OCI-LY1 (cell line): ENCODE measurements at regions not wholly inside any gene's neighbourhood (a gene's known extent, or its start where the extent isn't known, plus 50 kb on each side); places are given as distances from the start of the nearest gene placed in this dataset.

Experiments used
- EZH2 ChIP-seq: fragments of 200-600 bp; sonication (generic), shearing (Covaris generic); IDR thresholded peaks from 2 replicates; pipeline ENCODE4 v1.8.0; 2017; ENCODE audit warnings: borderline replicate concordance, mixed run types, mild to moderate bottlenecking, antibody characterized with exemption, low read length, moderate library complexity, mixed read lengths
- TF ChIP-seq, protein P1 (sequence below): fragments of 200-600 bp; sonication (generic), shearing (Covaris generic); IDR thresholded peaks from 2 replicates; pipeline ENCODE4 v1.5.1; 2017; ENCODE audit warnings: mild to moderate bottlenecking, antibody characterized with exemption, low read length, moderate library complexity, mixed read lengths

DNA sequence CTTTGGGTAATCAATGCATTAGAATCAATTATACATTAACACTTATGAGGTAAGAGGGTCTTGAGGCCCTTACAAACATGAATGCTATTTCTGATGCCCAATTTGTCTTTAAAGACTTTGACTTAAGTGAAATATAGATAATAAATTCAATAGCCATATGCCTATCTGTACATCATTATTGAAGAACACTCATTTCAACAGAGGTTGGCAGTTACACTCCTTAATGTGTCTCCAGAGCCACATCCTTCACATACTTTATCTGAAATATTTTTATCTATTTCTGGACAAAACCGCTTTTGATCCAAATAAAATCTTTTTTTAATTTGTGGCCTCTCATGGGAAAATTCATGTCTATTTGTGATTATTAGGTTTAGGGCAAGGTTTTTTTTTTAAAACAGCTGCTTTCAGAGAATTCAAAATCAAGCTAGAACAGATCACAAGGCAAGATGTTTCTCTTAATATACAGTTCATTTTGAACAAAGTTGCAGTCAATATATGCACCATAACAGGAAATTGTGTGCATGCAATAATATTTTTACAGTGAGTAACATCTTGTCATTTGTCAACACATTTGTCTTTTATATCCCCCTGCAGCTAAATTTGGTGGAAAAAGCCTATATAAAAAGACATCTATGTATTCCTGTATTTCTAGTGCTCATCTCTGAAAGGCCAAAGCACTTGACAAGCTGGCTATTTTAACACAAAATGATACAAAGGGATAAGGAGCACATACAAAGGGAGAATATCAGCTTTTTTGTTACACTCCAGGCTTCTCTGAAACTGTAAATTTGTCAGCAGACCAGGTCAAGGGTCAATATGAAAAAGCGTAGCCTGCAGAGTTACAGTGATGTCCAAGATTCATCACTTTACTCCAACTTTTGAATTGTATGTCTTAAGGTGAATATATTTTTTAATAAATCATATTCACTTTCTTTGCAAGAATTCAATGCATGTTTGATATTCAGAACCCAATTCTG, 146.2 kb upstream of the DPH6 start:
- TF ChIP-seq, protein P1, sequence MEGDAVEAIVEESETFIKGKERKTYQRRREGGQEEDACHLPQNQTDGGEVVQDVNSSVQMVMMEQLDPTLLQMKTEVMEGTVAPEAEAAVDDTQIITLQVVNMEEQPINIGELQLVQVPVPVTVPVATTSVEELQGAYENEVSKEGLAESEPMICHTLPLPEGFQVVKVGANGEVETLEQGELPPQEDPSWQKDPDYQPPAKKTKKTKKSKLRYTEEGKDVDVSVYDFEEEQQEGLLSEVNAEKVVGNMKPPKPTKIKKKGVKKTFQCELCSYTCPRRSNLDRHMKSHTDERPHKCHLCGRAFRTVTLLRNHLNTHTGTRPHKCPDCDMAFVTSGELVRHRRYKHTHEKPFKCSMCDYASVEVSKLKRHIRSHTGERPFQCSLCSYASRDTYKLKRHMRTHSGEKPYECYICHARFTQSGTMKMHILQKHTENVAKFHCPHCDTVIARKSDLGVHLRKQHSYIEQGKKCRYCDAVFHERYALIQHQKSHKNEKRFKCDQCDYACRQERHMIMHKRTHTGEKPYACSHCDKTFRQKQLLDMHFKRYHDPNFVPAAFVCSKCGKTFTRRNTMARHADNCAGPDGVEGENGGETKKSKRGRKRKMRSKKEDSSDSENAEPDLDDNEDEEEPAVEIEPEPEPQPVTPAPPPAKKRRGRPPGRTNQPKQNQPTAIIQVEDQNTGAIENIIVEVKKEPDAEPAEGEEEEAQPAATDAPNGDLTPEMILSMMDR = no peak
- TF ChIP-seq EZH2 = no peak
